ENCODE measurements at regions not wholly inside any gene's neighbourhood (a gene's known extent, or its start where the extent isn't known, plus 50 kb on each side); places are given as distances from the start of the nearest gene placed in this dataset.

- H3K9me3 ChIP-seq: no peaks in the 10 kb centered on the region
- no peak for DNase-seq
- no peaks in the 10 kb centered on the region for H3K27me3 ChIP-seq
- 73 to 84% methylated on average over 10 of the region's 10 CpGs for WGBS, 2 donors
- no peak for TF ChIP-seq POLR2AphosphoS5 (IDR thresholded peaks at IDR 0.05)
- no peak for TF ChIP-seq EP300 (IDR thresholded peaks at IDR 0.05)
- no peak for TF ChIP-seq CTCF (IDR thresholded peaks at IDR 0.05)
- no peak for TF ChIP-seq POLR2A (IDR thresholded peaks at IDR 0.05)
- H3K4me1 ChIP-seq: peaks cover 0 to 23% (median 9%) of the 10 kb centered on the region in 4 donors
- intact Hi-C loops (cut with DNase I): no loop called here
- H3K4me3 ChIP-seq: no peak overlapping the region
- H3K27ac ChIP-seq: no peak overlapping the region
- H3K36me3 ChIP-seq: no peaks in the 10 kb centered on the region
These were observed 259.7 kb downstream of the HGF start for GRCh38 chr7:81510122-81510521.

GRCh38 chr7:81507221-81507620 lies 262.6 kb downstream of the HGF start:
- DNase-seq: no peak
- H3K4me3 ChIP-seq: no peak overlapping the region
- intact Hi-C loops (cut with DNase I): no loop called here
- peaks cover 0 to 7% (median 0%) of the 10 kb centered on the region in 4 donors for H3K4me1 ChIP-seq
- H3K27me3 ChIP-seq: no peaks in the 10 kb centered on the region
- no peaks in the 10 kb centered on the region for H3K36me3 ChIP-seq
- WGBS, 2 donors: 51 to 76% methylated on average over 2 of the region's 2 CpGs
- H3K27ac ChIP-seq: no peak overlapping the region
- no peaks in the 10 kb centered on the region for H3K9me3 ChIP-seq
- TF ChIP-seq POLR2AphosphoS5 (IDR thresholded peaks at IDR 0.05) (no peak), POLR2A (IDR thresholded peaks at IDR 0.05) (no peak), EP300 (IDR thresholded peaks at IDR 0.05) (no peak), CTCF (IDR thresholded peaks at IDR 0.05) (no peak)

GRCh38 chr7:81506609-81507008 lies 263.2 kb downstream of the HGF start:
- DNase-seq: no peak
- Histone ChIP-seq H3K36me3 (no peaks in the 10 kb centered on the region), H3K4me1 (peaks cover 0 to 7% (median 0%) of the 10 kb centered on the region in 4 donors), H3K27ac (no peak overlapping the region), H3K27me3 (no peaks in the 10 kb centered on the region), H3K9me3 (no peaks in the 10 kb centered on the region), H3K4me3 (no peak overlapping the region)
- intact Hi-C loops (cut with DNase I): no loop called here
- TF ChIP-seq POLR2AphosphoS5 (IDR thresholded peaks at IDR 0.05) (no peak), CTCF (IDR thresholded peaks at IDR 0.05) (no peak), EP300 (IDR thresholded peaks at IDR 0.05) (no peak), POLR2A (IDR thresholded peaks at IDR 0.05) (no peak)
- 19 to 53% methylated on average over 1 of the region's 1 CpG for WGBS, 2 donors

GRCh38 chr7:81503771-81504170 lies 266.1 kb downstream of the HGF start:
- H3K27ac ChIP-seq: no peak overlapping the region
- TF ChIP-seq EP300 (IDR thresholded peaks at IDR 0.05) (no peak), POLR2A (IDR thresholded peaks at IDR 0.05) (no peak), POLR2AphosphoS5 (IDR thresholded peaks at IDR 0.05) (no peak), CTCF (IDR thresholded peaks at IDR 0.05) (no peak)
- H3K4me3 ChIP-seq: no peak overlapping the region
- H3K27me3 ChIP-seq: no peaks in the 10 kb centered on the region
- H3K9me3 ChIP-seq: no peaks in the 10 kb centered on the region
- peaks cover 0 to 24% (median 19%) of the 10 kb centered on the region in 4 donors for H3K4me1 ChIP-seq
- no peak for DNase-seq
- intact Hi-C loops (cut with DNase I): loop anchor here (5.0 kb wide), 2 partner anchors 444 to 514 kb away; no protein-coding TSS in a partner anchor
- no peaks in the 10 kb centered on the region for H3K36me3 ChIP-seq

- intact Hi-C loops (cut with DNase I): loop anchor here (5.0 kb wide), 2 partner anchors 444 to 514 kb away; no protein-coding TSS in a partner anchor
- no peak for DNase-seq
- H3K36me3 ChIP-seq: no peaks in the 10 kb centered on the region
- TF ChIP-seq POLR2A (IDR thresholded peaks at IDR 0.05) (no peak), EP300 (IDR thresholded peaks at IDR 0.05) (no peak), CTCF (IDR thresholded peaks at IDR 0.05) (no peak), POLR2AphosphoS5 (IDR thresholded peaks at IDR 0.05) (no peak)
- no peaks in the 10 kb centered on the region for H3K9me3 ChIP-seq
- no peaks in the 10 kb centered on the region for H3K27me3 ChIP-seq
- WGBS, 2 donors: 68 to 78% methylated on average over 4 of the region's 4 CpGs
- no peak overlapping the region for H3K27ac ChIP-seq
- peaks cover 0 to 24% (median 22%) of the 10 kb centered on the region in 4 donors for H3K4me1 ChIP-seq
- no peak overlapping the region for H3K4me3 ChIP-seq
These were observed 266.5 kb downstream of the HGF start for GRCh38 chr7:81503336-81503735.

Measured in sigmoid colon (tissue), 6 donors.